Bronchial epithelial cell (primary cell): ENCODE measurements at regions not wholly inside any gene's neighbourhood (a gene's known extent, or its start where the extent isn't known, plus 50 kb on each side); places are given as distances from the start of the nearest gene placed in this dataset.

ENCODE experiments used
- DNase-seq: peaks from one replicate; pipeline ENCODE4 v3.0.0-alpha.2; 2010; ENCODE audit warnings: low read depth
- FAIRE-seq: peaks from 2 replicates; lab custom pipeline; 2011; peaks lifted over from hg19 to GRCh38; lab: Jason Lieb, UNC
- H3K27me3 ChIP-seq: 2 replicates; pipeline ENCODE4 v1.5.1; 2011; ENCODE audit warnings: low read length; ENCODE audit not compliant: control insufficient read depth, insufficient read depth
- H3K36me3 ChIP-seq: 2 replicates; pipeline ENCODE4 v1.5.1; 2011; ENCODE audit warnings: low read length; ENCODE audit not compliant: control insufficient read depth, insufficient read depth
- H3K4me3 ChIP-seq: 2 replicates; pipeline ENCODE4 v1.5.1; 2011; ENCODE audit warnings: mild to moderate bottlenecking, low read depth, low read length, control low read depth
- CTCF ChIP-seq: IDR thresholded peaks from 2 replicates; pipeline ENCODE4 v1.5.1; 2011; ENCODE audit warnings: mild to moderate bottlenecking, moderate library complexity, low read length, control low read depth, inconsistent platforms; ENCODE audit not compliant: insufficient read depth, severe bottlenecking

- no peaks in the 10 kb centered on the region for H3K36me3 ChIP-seq
- H3K4me3 ChIP-seq: no peak overlapping the region
- H3K27me3 ChIP-seq: no peaks in the 10 kb centered on the region
- no peak for DNase-seq
- no peak for FAIRE-seq
- no peak for TF ChIP-seq CTCF
Observed at GRCh38 chr6:9159051-9159450, 723.7 kb upstream of the SLC35B3 start.

- TF ChIP-seq CTCF: no peak
- FAIRE-seq (peak; percentile 36), DNase-seq (no peak)
- Histone ChIP-seq H3K36me3 (no peaks in the 10 kb centered on the region), H3K4me3 (no peak overlapping the region), H3K27me3 (no peaks in the 10 kb centered on the region)
Observed at GRCh38 chr6:9155836-9156235, 720.5 kb upstream of the SLC35B3 start.

- FAIRE-seq: no peak
- H3K36me3 ChIP-seq: no peaks in the 10 kb centered on the region
Observed at GRCh38 chr6:9143140-9143539, 707.8 kb upstream of the SLC35B3 start.

GRCh38 chr6:9140951-9141460 lies 705.7 kb upstream of the SLC35B3 start:
- DNase-seq (peak; percentile 18), FAIRE-seq (no peak)
- Histone ChIP-seq H3K4me3 (no peak overlapping the region), H3K36me3 (no peaks in the 10 kb centered on the region), H3K27me3 (no peaks in the 10 kb centered on the region)
- TF ChIP-seq CTCF: no peak

More at GRCh38 chr6:9143140-9143539, 707.8 kb upstream of the SLC35B3 start:
- H3K4me3 ChIP-seq: no peak overlapping the region
- DNase-seq: no peak
- TF ChIP-seq CTCF: no peak
- H3K27me3 ChIP-seq: no peaks in the 10 kb centered on the region

GRCh38 chr6:9140172-9140571 lies 704.8 kb upstream of the SLC35B3 start:
- DNase-seq: peak; percentile 54
- no peak overlapping the region for H3K4me3 ChIP-seq
- no peak for FAIRE-seq

More at GRCh38 chr6:9140172-9140571, 704.8 kb upstream of the SLC35B3 start:
- no peaks in the 10 kb centered on the region for H3K36me3 ChIP-seq
- H3K27me3 ChIP-seq: no peaks in the 10 kb centered on the region
- no peak for TF ChIP-seq CTCF
